Ovary (tissue), 7 donors: ENCODE measurements at regions not wholly inside any gene's neighbourhood (a gene's known extent, or its start where the extent isn't known, plus 50 kb on each side); places are given as distances from the start of the nearest gene placed in this dataset.

ENCODE experiments used
- DNase-seq, 5 donors: peaks; one replicate each; pipeline ENCODE4 v3.0.0-alpha.2; 2019 to 2020
- H3K27ac ChIP-seq, 2 donors: fragments of 200-600 bp; one replicate each; pipeline versions ENCODE4 v1.5.1 to v1.8.0; 2019 to 2022
- H3K27me3 ChIP-seq: fragments of 200-600 bp; one replicate; pipeline ENCODE4 v1.8.0; 2022
- H3K36me3 ChIP-seq: fragments of 200-600 bp; sonication (generic); one replicate; pipeline ENCODE4 v1.5.1; 2019
- H3K4me1 ChIP-seq: one replicate; pipeline ENCODE4 v1.8.1; 2013; ENCODE audit warnings: mild to moderate bottlenecking, moderate library complexity; ENCODE audit not compliant: insufficient read depth
- H3K4me3 ChIP-seq: fragments of 200-600 bp; sonication (generic); one replicate; pipeline ENCODE4 v1.5.1; 2017
- H3K9me3 ChIP-seq, 2 donors: fragments of 200-600 bp in 1 of 2; sonication (generic) in 1 of 2; one replicate each; pipeline versions ENCODE4 v1.5.1 to v1.8.1; 2013 to 2019; ENCODE audit warnings: mild to moderate bottlenecking in 1 of 2, moderate library complexity in 1 of 2
- EP300 ChIP-seq: sonication (generic); formaldehyde crosslinking; IDR thresholded peaks from one replicate; pipeline ENCODE4 v1.6.1; 2017; ENCODE audit warnings: antibody characterized with exemption
- POLR2A ChIP-seq: fragments of 450-650 bp; IDR thresholded peaks from one replicate; pipeline ENCODE4 v1.6.1; 2017; ENCODE audit warnings: antibody characterized with exemption, mild to moderate bottlenecking, moderate library complexity
- WGBS, 3 donors: extraction: QIAGEN DNeasy Blood & Tissue Kit in 1 of 3; methylation state at CpG; one replicate each; pipeline versions ENCODE4 v1.1.5 to v1.1.7; 2013 to 2017; 5-methylcytosine and 5-hydroxymethylcytosine counted together
- intact Hi-C, 4 donors: fragments of 100-400 bp; cut with DNase I; formaldehyde crosslinking; loops; one replicate each; pipeline versions ENCODE4 v1.11.0 to v1.15.1; 2022 to 2023
- TF ChIP-seq, protein P1 (sequence below), 3 donors: fragments of 450-650 bp in 2 of 3; fragments of 200-600 bp in 1 of 3; IDR thresholded peaks; one replicate each; pipeline versions ENCODE4 v1.5.1 to v1.8.0; 2016 to 2022; ENCODE audit warnings: antibody characterized with exemption in 3 of 3, mild to moderate bottlenecking in 1 of 3
- donor health status: DM: no; HTN: no; CAD: no; lungs with moderate emphysema.
- donor health status: DM: no; HTN: no; CAD: no.
- donor health status: Bipolar disorder and iron deficiency.
- donor health status: DM: no; HTN: no; CAD: no.
- donor health status: DM: yes; HTN: yes; CAD: no.

DNA sequence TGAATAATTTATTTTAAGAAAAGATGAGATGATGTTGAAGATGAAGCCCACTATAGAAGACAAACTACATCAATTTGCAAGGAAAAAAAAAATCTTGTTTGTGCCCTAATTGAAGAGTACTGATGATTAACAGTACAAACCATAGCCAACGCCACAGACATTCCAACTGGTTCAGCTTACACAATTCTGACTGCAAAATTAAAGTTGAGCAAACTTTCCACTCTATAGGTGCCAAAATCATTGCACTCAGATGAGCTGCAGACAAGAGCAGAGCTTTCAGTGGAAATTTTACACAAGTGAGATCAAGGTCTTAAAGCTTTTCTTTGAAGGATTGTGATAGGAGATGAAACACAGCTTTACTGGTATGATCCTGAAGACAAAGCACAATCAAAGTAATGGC lies 85.3 kb downstream of the OGFRL1 start:
- Histone ChIP-seq H3K27me3 (no peaks in the 10 kb centered on the region), H3K27ac (no peak overlapping the region), H3K4me3 (no peak overlapping the region), H3K4me1 (no peaks in the 10 kb centered on the region), H3K36me3 (no peaks in the 10 kb centered on the region), H3K9me3 (no peaks in the 10 kb centered on the region)
- no peak for DNase-seq
- WGBS, 3 donors = 92 to 96% (median 94%) methylated on average over 1 of the region's 1 CpG
- TF ChIP-seq POLR2A = no peak
- no peak for TF ChIP-seq EP300
- TF ChIP-seq, protein P1, sequence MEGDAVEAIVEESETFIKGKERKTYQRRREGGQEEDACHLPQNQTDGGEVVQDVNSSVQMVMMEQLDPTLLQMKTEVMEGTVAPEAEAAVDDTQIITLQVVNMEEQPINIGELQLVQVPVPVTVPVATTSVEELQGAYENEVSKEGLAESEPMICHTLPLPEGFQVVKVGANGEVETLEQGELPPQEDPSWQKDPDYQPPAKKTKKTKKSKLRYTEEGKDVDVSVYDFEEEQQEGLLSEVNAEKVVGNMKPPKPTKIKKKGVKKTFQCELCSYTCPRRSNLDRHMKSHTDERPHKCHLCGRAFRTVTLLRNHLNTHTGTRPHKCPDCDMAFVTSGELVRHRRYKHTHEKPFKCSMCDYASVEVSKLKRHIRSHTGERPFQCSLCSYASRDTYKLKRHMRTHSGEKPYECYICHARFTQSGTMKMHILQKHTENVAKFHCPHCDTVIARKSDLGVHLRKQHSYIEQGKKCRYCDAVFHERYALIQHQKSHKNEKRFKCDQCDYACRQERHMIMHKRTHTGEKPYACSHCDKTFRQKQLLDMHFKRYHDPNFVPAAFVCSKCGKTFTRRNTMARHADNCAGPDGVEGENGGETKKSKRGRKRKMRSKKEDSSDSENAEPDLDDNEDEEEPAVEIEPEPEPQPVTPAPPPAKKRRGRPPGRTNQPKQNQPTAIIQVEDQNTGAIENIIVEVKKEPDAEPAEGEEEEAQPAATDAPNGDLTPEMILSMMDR (IDR thresholded peaks at IDR 0.05) = no peak
- intact Hi-C loops = no loop called here

DNA sequence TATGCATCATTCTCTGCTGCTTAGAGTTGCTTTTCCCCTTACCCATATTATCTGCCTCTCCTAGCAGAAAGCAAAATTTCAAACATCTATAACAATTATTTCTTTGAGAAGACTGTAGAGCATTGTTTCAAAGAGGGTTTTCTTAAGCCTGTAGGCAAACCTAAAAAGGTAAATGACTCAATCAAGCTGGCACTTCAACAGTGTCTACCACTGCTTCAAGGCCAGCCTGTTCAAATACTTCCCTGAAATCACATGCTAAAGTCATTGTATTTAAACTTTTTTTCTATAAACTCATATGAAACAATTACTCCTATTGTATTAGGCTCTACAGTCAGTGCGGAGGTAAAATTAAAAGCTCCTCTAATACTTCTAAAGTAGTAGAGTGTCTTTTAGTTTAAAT lies 87.1 kb downstream of the OGFRL1 start:
- intact Hi-C loops = no loop called here
- TF ChIP-seq EP300 (no peak), POLR2A (no peak)
- TF ChIP-seq, protein P1 (IDR thresholded peaks at IDR 0.05) = no peak
- 93 to 100% (median 96%) methylated on average over 1 of the region's 1 CpG for WGBS, 3 donors
- no peaks in the 10 kb centered on the region for H3K27me3 ChIP-seq
- H3K9me3 ChIP-seq = no peaks in the 10 kb centered on the region
- H3K27ac ChIP-seq = no peak overlapping the region
- DNase-seq = no peak
- H3K4me3 ChIP-seq = no peak overlapping the region
- no peaks in the 10 kb centered on the region for H3K36me3 ChIP-seq
- H3K4me1 ChIP-seq = no peaks in the 10 kb centered on the region

DNA sequence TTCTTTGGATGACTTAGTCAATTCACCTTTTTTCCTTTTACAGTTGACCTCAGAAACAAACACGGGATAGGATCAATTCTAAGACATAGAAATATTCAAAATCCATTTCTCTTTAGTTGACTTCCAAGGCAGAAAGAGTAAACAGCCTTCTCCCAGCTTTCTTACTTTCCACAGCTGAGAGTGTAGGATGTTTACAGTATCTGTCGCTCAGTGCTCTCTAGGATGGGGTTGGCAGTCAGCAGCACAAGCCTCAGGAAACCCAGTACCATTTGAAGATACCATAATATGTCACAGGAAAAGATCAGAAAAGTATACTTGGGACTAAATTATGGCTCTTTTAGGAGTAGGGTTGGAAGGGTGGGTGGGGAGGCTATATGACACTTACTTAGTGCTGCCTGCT lies 88.2 kb downstream of the OGFRL1 start:
- H3K27ac ChIP-seq = no peak overlapping the region
- H3K36me3 ChIP-seq = no peaks in the 10 kb centered on the region
- no peaks in the 10 kb centered on the region for H3K9me3 ChIP-seq
- 83 to 84% (median 84%) methylated on average over 2 of the region's 2 CpGs for WGBS, 3 donors
- DNase-seq = no peak
- no peaks in the 10 kb centered on the region for H3K4me1 ChIP-seq
- intact Hi-C loops = no loop called here
- TF ChIP-seq POLR2A (no peak), EP300 (no peak)
- TF ChIP-seq, protein P1 (IDR thresholded peaks at IDR 0.05) = no peak
- no peaks in the 10 kb centered on the region for H3K27me3 ChIP-seq
- no peak overlapping the region for H3K4me3 ChIP-seq

DNA sequence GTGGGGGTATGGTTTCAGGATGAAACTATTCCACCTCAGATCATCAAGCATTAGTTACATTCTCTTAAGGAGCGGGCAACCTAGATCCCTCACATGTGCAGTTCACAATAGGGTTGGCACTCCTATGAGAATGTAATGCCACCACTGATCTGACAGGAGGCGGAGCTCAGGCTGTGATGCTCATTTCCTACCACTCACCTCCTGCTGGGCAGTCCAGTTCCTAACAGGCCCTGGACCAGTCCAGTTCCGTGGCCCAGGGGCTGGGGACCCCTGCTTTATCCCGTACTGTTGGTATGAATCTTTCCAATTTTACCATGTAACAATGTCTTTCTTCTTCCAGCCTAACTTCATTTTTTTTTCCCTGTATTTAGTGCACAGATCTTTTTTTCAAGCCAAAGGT lies 94.9 kb downstream of the OGFRL1 start:
- no peaks in the 10 kb centered on the region for H3K27me3 ChIP-seq
- TF ChIP-seq EP300 = no peak
- TF ChIP-seq, protein P1 (IDR thresholded peaks at IDR 0.05) = no peak
- TF ChIP-seq POLR2A = no peak
- DNase-seq = no peak
- intact Hi-C loops = loop anchor here in 1 of 4 donors (10.0 kb wide), 1 partner anchor 131 kb away; no protein-coding TSS in a partner anchor
- no peaks in the 10 kb centered on the region for H3K9me3 ChIP-seq
- H3K27ac ChIP-seq = no peak overlapping the region
- H3K4me1 ChIP-seq = no peaks in the 10 kb centered on the region
- H3K4me3 ChIP-seq = no peak overlapping the region
- H3K36me3 ChIP-seq = no peaks in the 10 kb centered on the region
- 80 to 85% (median 83%) methylated on average over 4 of the region's 4 CpGs for WGBS, 3 donors
